Astrocyte (in vitro differentiated cells and primary cell): ENCODE measurements at regions not wholly inside any gene's neighbourhood (a gene's known extent, or its start where the extent isn't known, plus 50 kb on each side); places are given as distances from the start of the nearest gene placed in this dataset.

Experiments used
- DNase-seq: peaks from one replicate; pipeline ENCODE4 v3.0.0-alpha.2; 2010; ENCODE audit warnings: low read depth
- FAIRE-seq: peaks from 2 replicates; lab custom pipeline; 2011; peaks lifted over from hg19 to GRCh38; lab: Jason Lieb, UNC
- H2AFZ ChIP-seq: 2 replicates; pipeline ENCODE4 v1.6.0; 2012; ENCODE audit warnings: low read depth, low read length, inconsistent platforms
- H3K27ac ChIP-seq: 2 replicates; pipeline ENCODE4 v1.5.1; 2011; ENCODE audit warnings: low read depth, low read length, inconsistent platforms
- H3K27me3 ChIP-seq: 2 replicates; pipeline ENCODE4 v1.6.0; 2011; ENCODE audit warnings: low read length, inconsistent platforms; ENCODE audit not compliant: insufficient read depth
- H3K36me3 ChIP-seq: 2 replicates; pipeline ENCODE4 v1.5.1; 2011; ENCODE audit warnings: low read length, inconsistent platforms; ENCODE audit not compliant: insufficient read depth
- H3K4me1 ChIP-seq: 2 replicates; pipeline ENCODE4 v1.5.1; 2011; ENCODE audit warnings: low read length, inconsistent platforms; ENCODE audit not compliant: insufficient read depth
- H3K4me2 ChIP-seq: 2 replicates; pipeline ENCODE4 v1.6.0; 2012; ENCODE audit warnings: low read length, inconsistent platforms
- H3K4me3 ChIP-seq: 2 replicates; pipeline ENCODE4 v1.5.1; 2011; ENCODE audit warnings: low read depth, mild to moderate bottlenecking, low read length, inconsistent platforms; ENCODE audit not compliant: insufficient read depth
- H3K79me2 ChIP-seq: 2 replicates; pipeline ENCODE4 v1.6.0; 2012; ENCODE audit warnings: mild to moderate bottlenecking, low read length, inconsistent platforms; ENCODE audit not compliant: insufficient read depth
- H3K9ac ChIP-seq: 2 replicates; pipeline ENCODE4 v1.6.0; 2012; ENCODE audit warnings: mild to moderate bottlenecking, low read length, inconsistent platforms
- H3K9me3 ChIP-seq: 2 replicates; pipeline ENCODE4 v1.5.1; 2012; ENCODE audit warnings: low read depth, mild to moderate bottlenecking, low read length, inconsistent platforms; ENCODE audit not compliant: insufficient read depth
- H4K20me1 ChIP-seq: 2 replicates; pipeline ENCODE4 v1.6.0; 2012; ENCODE audit warnings: low read length, inconsistent platforms; ENCODE audit not compliant: insufficient read depth
- H3K27ac Mint-ChIP-seq: one replicate; pipeline ENCODE4 v1.8.0; 2021; ENCODE audit warnings: mild to moderate bottlenecking, mixed read lengths; ENCODE audit not compliant: unreplicated experiment
- H3K27me3 Mint-ChIP-seq: one replicate; pipeline ENCODE4 v1.8.0; 2021; ENCODE audit warnings: low read depth, mixed read lengths; ENCODE audit not compliant: unreplicated experiment
- H3K36me3 Mint-ChIP-seq: one replicate; pipeline ENCODE4 v1.8.0; 2021; ENCODE audit warnings: low read depth, mixed read lengths; ENCODE audit not compliant: unreplicated experiment
- H3K4me1 Mint-ChIP-seq: one replicate; pipeline ENCODE4 v1.8.0; 2021; ENCODE audit warnings: low read depth, mixed read lengths; ENCODE audit not compliant: unreplicated experiment
- H3K4me3 Mint-ChIP-seq: one replicate; pipeline ENCODE4 v1.8.0; 2021; ENCODE audit warnings: mild to moderate bottlenecking, moderate library complexity, mixed read lengths; ENCODE audit not compliant: unreplicated experiment
- H3K9me3 Mint-ChIP-seq: one replicate; pipeline ENCODE4 v1.8.0; 2021; ENCODE audit warnings: mild to moderate bottlenecking, mixed read lengths; ENCODE audit not compliant: unreplicated experiment
- CTCF ChIP-seq: IDR thresholded peaks from 2 replicates; pipeline ENCODE4 v1.5.1; 2011; ENCODE audit warnings: low read depth, mild to moderate bottlenecking, inconsistent platforms, low read length, moderate library complexity; ENCODE audit not compliant: insufficient read depth
- EZH2 ChIP-seq: IDR thresholded peaks from 2 replicates; pipeline ENCODE4 v1.6.1; 2012; ENCODE audit warnings: mild to moderate bottlenecking, low read length, inconsistent platforms; ENCODE audit not compliant: insufficient read depth

DNA sequence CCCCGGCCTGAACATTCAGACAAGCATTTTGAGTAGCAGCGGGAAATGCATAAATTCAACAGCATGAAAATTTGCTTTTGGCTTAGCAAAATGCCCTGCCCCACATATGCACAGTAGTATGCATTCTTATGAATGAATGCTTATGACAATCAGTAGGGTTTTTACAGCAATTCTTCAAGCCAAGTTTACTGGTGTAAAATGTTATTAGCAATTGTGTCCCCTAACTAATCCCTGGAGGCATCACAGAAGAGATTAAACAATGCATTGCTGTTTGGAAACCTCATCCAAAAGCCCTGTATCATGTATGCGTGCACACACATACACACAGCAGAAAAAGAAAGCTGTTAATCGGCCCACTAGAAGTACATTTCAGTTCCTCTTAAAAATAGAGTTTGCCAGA, 406.5 kb downstream of the LRIG3 start:
- FAIRE-seq (no peak), DNase-seq (no peak)
- Histone ChIP-seq H3K9ac (no peak overlapping the region), H3K4me3 (no peak overlapping the region), H4K20me1 (no peaks in the 10 kb centered on the region), H3K27ac (no peak overlapping the region), H3K4me2 (no peak overlapping the region), H3K27me3 (no peaks in the 10 kb centered on the region), H3K4me1 (peaks cover 9% of the 10 kb centered on the region), H2AFZ (no peak overlapping the region), H3K9me3 (no peaks in the 10 kb centered on the region), H3K36me3 (no peaks in the 10 kb centered on the region), H3K79me2 (no peaks in the 10 kb centered on the region)
- Mint-ChIP-seq H3K4me1 (peaks cover 5% of the 10 kb centered on the region), H3K27me3 (no peaks in the 10 kb centered on the region), H3K4me3 (no peak overlapping the region), H3K9me3 (peaks cover 24% of the 10 kb centered on the region), H3K36me3 (peaks cover 8% of the 10 kb centered on the region), H3K27ac (no peak overlapping the region)
- TF ChIP-seq CTCF (no peak), EZH2 (no peak)

GRCh38 chr12:58519839-58520238, 400.5 kb downstream of the LRIG3 start:
- Histone ChIP-seq H3K9me3 (no peaks in the 10 kb centered on the region), H3K9ac (no peak overlapping the region), H3K27me3 (no peaks in the 10 kb centered on the region), H3K4me3 (no peak overlapping the region), H3K4me2 (no peak overlapping the region), H2AFZ (no peak overlapping the region), H4K20me1 (no peaks in the 10 kb centered on the region), H3K36me3 (no peaks in the 10 kb centered on the region), H3K79me2 (no peaks in the 10 kb centered on the region), H3K27ac (no peak overlapping the region), H3K4me1 (no peaks in the 10 kb centered on the region)
- Mint-ChIP-seq H3K36me3 (peaks cover 8% of the 10 kb centered on the region), H3K4me3 (no peak overlapping the region), H3K27ac (no peak overlapping the region), H3K27me3 (no peaks in the 10 kb centered on the region), H3K9me3 (peaks cover 22% of the 10 kb centered on the region), H3K4me1 (no peaks in the 10 kb centered on the region)
- FAIRE-seq = no peak
- DNase-seq = no peak
- TF ChIP-seq EZH2 (no peak), CTCF (no peak)

GRCh38 chr12:58521152-58521551, 399.2 kb downstream of the LRIG3 start:
- no peaks in the 10 kb centered on the region for H3K27me3 Mint-ChIP-seq
- no peak overlapping the region for H3K4me3 ChIP-seq
- TF ChIP-seq EZH2 (no peak), CTCF (no peak)
- no peaks in the 10 kb centered on the region for H3K4me1 Mint-ChIP-seq
- H3K4me2 ChIP-seq = no peak overlapping the region
- peaks cover 8% of the 10 kb centered on the region for H3K36me3 Mint-ChIP-seq
- no peak overlapping the region for H3K4me3 Mint-ChIP-seq
- H4K20me1 ChIP-seq = no peaks in the 10 kb centered on the region
- no peaks in the 10 kb centered on the region for H3K79me2 ChIP-seq
- H3K27ac ChIP-seq = no peak overlapping the region
- H3K4me1 ChIP-seq = no peaks in the 10 kb centered on the region
- FAIRE-seq (no peak), DNase-seq (no peak)
- H3K9me3 Mint-ChIP-seq = peaks cover 22% of the 10 kb centered on the region
- no peak overlapping the region for H2AFZ ChIP-seq
- H3K27me3 ChIP-seq = no peaks in the 10 kb centered on the region
- H3K27ac Mint-ChIP-seq = no peak overlapping the region
- no peak overlapping the region for H3K9ac ChIP-seq
- no peaks in the 10 kb centered on the region for H3K9me3 ChIP-seq
- H3K36me3 ChIP-seq = no peaks in the 10 kb centered on the region
